Kidney (tissue), 13 donors: ENCODE measurements at regions not wholly inside any gene's neighbourhood (a gene's known extent, or its start where the extent isn't known, plus 50 kb on each side); places are given as distances from the start of the nearest gene placed in this dataset.

Experiments used
- DNase-seq, 5 donors: peaks; one replicate each; pipeline ENCODE4 v3.0.0-alpha.2; 2013 to 2020
- FAIRE-seq: peaks from 2 replicates; lab custom pipeline; 2012; peaks lifted over from hg19 to GRCh38; lab: Jason Lieb, UNC
- H3K27ac ChIP-seq, 2 donors: one replicate each; pipeline ENCODE4 v1.7.0; 2013; ENCODE audit warnings: low read depth in 2 of 2, low read length in 2 of 2, inconsistent platforms in 1 of 2
- H3K27me3 ChIP-seq: one replicate; pipeline ENCODE4 v1.7.1; 2013; ENCODE audit warnings: low read length, inconsistent platforms; ENCODE audit not compliant: control insufficient read depth, insufficient read depth
- H3K36me3 ChIP-seq, 3 donors: one replicate each; pipeline versions ENCODE4 v1.7.0 to v1.7.1; 2013; ENCODE audit warnings: low read length in 3 of 3, control low read depth in 1 of 3, inconsistent platforms in 1 of 3; ENCODE audit not compliant: insufficient read depth in 3 of 3, control insufficient read depth in 2 of 3
- H3K4me1 ChIP-seq, 3 donors: one replicate each; pipeline versions ENCODE4 v1.7.0 to v1.7.1; 2013; ENCODE audit warnings: low read length in 3 of 3, inconsistent platforms in 1 of 3, low read depth in 1 of 3; ENCODE audit not compliant: control insufficient read depth in 2 of 3, insufficient read depth in 2 of 3
- H3K4me3 ChIP-seq, 3 donors: one replicate each; pipeline versions ENCODE4 v1.7.0 to v1.8.1; 2013; ENCODE audit warnings: low read length in 3 of 3, control low read depth in 1 of 3, inconsistent platforms in 1 of 3
- H3K9ac ChIP-seq, 3 donors: one replicate each; pipeline versions ENCODE4 v1.7.0 to v1.7.1; 2013; ENCODE audit warnings: low read length in 3 of 3, control low read depth in 1 of 3, inconsistent platforms in 1 of 3
- H3K9me3 ChIP-seq, 3 donors: one replicate each; pipeline versions ENCODE4 v1.7.0 to v1.7.1; 2013; ENCODE audit warnings: low read length in 3 of 3, control low read depth in 1 of 3, inconsistent platforms in 1 of 3; ENCODE audit not compliant: control insufficient read depth in 2 of 3, insufficient read depth in 1 of 3
- intact Hi-C: fragments of 100-400 bp; cut with DNase I; formaldehyde crosslinking; loops from one replicate; pipeline ENCODE4 v1.11.1; 2022
- TF ChIP-seq, protein P1 (sequence below): IDR thresholded peaks from 3 replicates; pipeline ENCODE4 v1.5.1; 2012; ENCODE audit warnings: mild to moderate bottlenecking, moderate library complexity, borderline replicate concordance; ENCODE audit not compliant: insufficient read depth; ENCODE audit errors: extremely low read depth
- donor health status: control.
- donor health status: control.
- donor health status: control.
- donor health status: control.
- donor health status: control.
- donor health status: DM: yes; HTN: yes; CAD: no.
- donor health status: Normal renal cell carcinoma (clear cell type).

DNA sequence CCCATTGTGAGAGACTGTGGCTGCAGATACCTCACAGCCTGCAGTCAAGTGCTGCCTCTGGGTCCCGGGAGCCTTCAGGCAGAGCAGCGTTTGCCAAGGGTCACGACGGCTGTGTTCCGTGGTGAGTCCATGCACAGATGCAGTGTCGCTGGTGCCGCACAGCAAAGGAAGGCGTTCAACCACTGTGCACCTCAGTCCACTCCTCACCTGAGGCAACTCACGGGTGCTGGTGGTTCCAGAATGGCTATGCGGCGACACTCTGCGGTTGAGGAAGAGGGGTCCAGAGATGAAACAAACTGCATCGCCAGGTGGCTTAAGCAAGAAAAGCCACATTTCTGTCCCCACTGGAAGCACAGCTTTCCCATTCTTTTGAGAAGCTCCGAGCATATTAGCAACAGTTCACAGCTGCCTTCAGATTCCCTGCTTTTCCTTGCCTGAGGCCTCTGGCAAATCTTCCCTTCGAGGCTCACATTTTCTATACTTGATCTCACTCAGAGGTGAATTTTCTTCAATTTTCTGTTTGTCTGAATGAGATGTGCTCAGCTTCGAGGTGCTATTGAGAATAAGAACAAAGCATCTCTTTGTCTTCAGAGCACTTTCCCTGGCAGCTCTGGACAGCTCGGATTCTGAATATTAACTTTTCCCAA, 208.8 kb upstream of the TWIST2 start:
- H3K9me3 ChIP-seq, result no peaks in the 10 kb centered on the region
- no peak overlapping the region for H3K9ac ChIP-seq
- no peaks in the 10 kb centered on the region for H3K4me1 ChIP-seq
- no peak overlapping the region for H3K4me3 ChIP-seq
- FAIRE-seq (no peak), DNase-seq (no peak)
- TF ChIP-seq, protein P1, sequence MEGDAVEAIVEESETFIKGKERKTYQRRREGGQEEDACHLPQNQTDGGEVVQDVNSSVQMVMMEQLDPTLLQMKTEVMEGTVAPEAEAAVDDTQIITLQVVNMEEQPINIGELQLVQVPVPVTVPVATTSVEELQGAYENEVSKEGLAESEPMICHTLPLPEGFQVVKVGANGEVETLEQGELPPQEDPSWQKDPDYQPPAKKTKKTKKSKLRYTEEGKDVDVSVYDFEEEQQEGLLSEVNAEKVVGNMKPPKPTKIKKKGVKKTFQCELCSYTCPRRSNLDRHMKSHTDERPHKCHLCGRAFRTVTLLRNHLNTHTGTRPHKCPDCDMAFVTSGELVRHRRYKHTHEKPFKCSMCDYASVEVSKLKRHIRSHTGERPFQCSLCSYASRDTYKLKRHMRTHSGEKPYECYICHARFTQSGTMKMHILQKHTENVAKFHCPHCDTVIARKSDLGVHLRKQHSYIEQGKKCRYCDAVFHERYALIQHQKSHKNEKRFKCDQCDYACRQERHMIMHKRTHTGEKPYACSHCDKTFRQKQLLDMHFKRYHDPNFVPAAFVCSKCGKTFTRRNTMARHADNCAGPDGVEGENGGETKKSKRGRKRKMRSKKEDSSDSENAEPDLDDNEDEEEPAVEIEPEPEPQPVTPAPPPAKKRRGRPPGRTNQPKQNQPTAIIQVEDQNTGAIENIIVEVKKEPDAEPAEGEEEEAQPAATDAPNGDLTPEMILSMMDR, result no peak
- intact Hi-C loops, result no loop called here
- no peaks in the 10 kb centered on the region for H3K27me3 ChIP-seq
- H3K27ac ChIP-seq, result no peak overlapping the region
- no peaks in the 10 kb centered on the region for H3K36me3 ChIP-seq

DNA sequence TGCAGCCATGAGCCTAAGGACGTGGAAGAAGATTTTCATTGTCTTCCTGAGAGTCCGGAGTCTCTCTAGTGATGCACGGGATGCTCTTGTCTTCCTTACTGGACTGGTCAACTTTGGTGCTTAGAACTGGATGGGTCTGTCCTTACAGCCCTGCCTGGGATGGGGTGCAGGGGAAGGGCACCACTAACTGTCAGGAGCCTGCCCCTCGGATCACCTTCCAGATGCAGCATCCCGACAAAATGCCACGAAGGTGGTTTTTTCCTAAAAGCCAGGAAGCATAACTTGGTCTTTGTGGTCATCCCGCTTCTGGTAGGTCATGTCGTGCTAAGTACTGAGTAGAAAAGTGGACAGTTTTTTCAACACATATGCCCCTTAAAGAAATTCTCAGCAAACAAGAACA, 207.4 kb upstream of the TWIST2 start:
- no peak overlapping the region for H3K9ac ChIP-seq
- no peaks in the 10 kb centered on the region for H3K36me3 ChIP-seq
- no peak for DNase-seq
- H3K27ac ChIP-seq, result no peak overlapping the region
- H3K9me3 ChIP-seq, result no peaks in the 10 kb centered on the region
- no peak overlapping the region for H3K4me3 ChIP-seq
- no peak for FAIRE-seq
- H3K27me3 ChIP-seq, result no peaks in the 10 kb centered on the region
- intact Hi-C loops, result no loop called here
- H3K4me1 ChIP-seq, result no peaks in the 10 kb centered on the region
- TF ChIP-seq, protein P1, result no peak

DNA sequence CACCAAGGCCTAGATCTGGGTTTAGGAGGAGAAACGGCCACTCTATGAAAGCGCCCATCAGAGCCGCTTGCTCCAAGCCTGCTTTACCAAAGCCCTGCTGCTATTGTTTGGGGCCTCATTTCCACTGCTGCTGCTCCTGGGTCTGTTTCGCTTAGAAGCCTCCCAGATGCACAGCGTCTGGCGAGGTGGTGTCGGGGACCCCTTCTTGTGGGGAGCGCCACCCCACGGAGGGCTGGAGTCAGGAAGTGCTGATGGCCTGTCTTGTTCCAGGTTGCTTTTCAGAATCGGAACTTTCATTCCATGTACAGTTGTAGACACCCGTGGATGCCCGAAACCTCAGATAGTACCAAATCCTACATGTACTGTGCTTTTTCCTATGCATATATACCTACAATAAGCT, 204.9 kb upstream of the TWIST2 start:
- Histone ChIP-seq H3K9ac (no peak overlapping the region), H3K9me3 (no peaks in the 10 kb centered on the region), H3K4me3 (no peak overlapping the region), H3K36me3 (no peaks in the 10 kb centered on the region), H3K4me1 (no peaks in the 10 kb centered on the region), H3K27me3 (no peaks in the 10 kb centered on the region), H3K27ac (no peak overlapping the region)
- DNase-seq (no peak), FAIRE-seq (no peak)
- TF ChIP-seq, protein P1, result no peak
- intact Hi-C loops, result no loop called here
